Mucosa of descending colon (tissue), 3 donors: ENCODE measurements at regions not wholly inside any gene's neighbourhood (a gene's known extent, or its start where the extent isn't known, plus 50 kb on each side); places are given as distances from the start of the nearest gene placed in this dataset.

Experiments
- ATAC-seq: fragments of 200-7000 bp; cut with Tn5 transposase; one replicate; pipeline ENCODE4 v1.9.1; 2020; ENCODE audit warnings: mild to moderate bottlenecking, moderate library complexity
- DNase-seq, 3 donors: peaks; one replicate each; pipeline ENCODE4 v3.0.0-alpha.2; 2020
- H3K36me3 ChIP-seq: fragments of 200-600 bp; one replicate; pipeline ENCODE4 v1.8.0; 2021; ENCODE audit warnings: low read depth, mild to moderate bottlenecking
- H3K4me1 ChIP-seq: fragments of 200-600 bp; one replicate; pipeline ENCODE4 v1.8.0; 2021; ENCODE audit warnings: low read depth, mild to moderate bottlenecking
- H3K4me3 ChIP-seq: fragments of 200-600 bp; one replicate; pipeline ENCODE4 v1.8.0; 2021; ENCODE audit warnings: mild to moderate bottlenecking
- H3K9me3 ChIP-seq: fragments of 200-600 bp; one replicate; pipeline ENCODE4 v1.8.0; 2021; ENCODE audit warnings: mild to moderate bottlenecking
- CTCF ChIP-seq: fragments of 200-600 bp; IDR thresholded peaks from one replicate; pipeline ENCODE4 v1.8.0; 2022; ENCODE audit warnings: antibody characterized with exemption, mild to moderate bottlenecking
- intact Hi-C, 2 donors: fragments of 100-400 bp; cut with DNase I in 1 of 2; cut with micrococcal nuclease in 1 of 2; formaldehyde crosslinking; loops; one replicate each; pipeline versions ENCODE4 v1.11.0 to v1.11.1; 2022; cut with DNase I, micrococcal nuclease
- donor health status: DM: no; HTN: no; CAD: no; lungs with moderate emphysema.
- donor health status: DM: no; HTN: no; CAD: no.
- donor health status: DM: no; HTN: yes; CAD: no.

DNA sequence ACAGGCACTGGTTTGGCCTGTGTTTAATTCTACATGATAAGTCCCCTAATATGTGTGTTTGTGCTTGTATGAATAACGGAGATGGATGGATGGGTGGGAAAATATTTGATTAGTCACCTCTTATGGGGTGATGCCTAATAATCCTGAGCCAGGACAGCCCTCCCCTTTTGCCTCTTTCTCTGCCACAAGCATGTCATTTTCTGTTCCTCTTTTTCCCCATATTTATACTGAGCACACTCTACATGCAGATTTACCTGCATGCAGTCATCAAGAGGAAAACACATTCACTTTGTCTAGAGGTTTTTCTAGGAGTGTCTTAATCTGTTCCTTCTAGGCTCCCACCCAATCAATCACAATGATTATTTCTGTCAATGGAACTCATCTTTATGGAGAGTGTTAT, 111.6 kb upstream of the TBX20 start:
- no peaks in the 10 kb centered on the region for H3K4me1 ChIP-seq
- ATAC-seq (no peak), DNase-seq (no peak)
- intact Hi-C loops = no loop called here
- no peak overlapping the region for H3K4me3 ChIP-seq
- no peaks in the 10 kb centered on the region for H3K36me3 ChIP-seq
- no peaks in the 10 kb centered on the region for H3K9me3 ChIP-seq
- no peak for TF ChIP-seq CTCF

- Histone ChIP-seq H3K9me3 (no peaks in the 10 kb centered on the region), H3K4me1 (no peaks in the 10 kb centered on the region), H3K4me3 (no peak overlapping the region), H3K36me3 (no peaks in the 10 kb centered on the region)
- no peak for TF ChIP-seq CTCF
- intact Hi-C loops = no loop called here
- ATAC-seq = no peak
- no peak for DNase-seq
These were observed 108.4 kb upstream of the TBX20 start for GRCh38 chr7:35362341-35362740.

- no peak for TF ChIP-seq CTCF
- no peak overlapping the region for H3K4me3 ChIP-seq
- ATAC-seq (no peak), DNase-seq (no peak)
- intact Hi-C loops = no loop called here
- H3K4me1 ChIP-seq = no peaks in the 10 kb centered on the region
- no peaks in the 10 kb centered on the region for H3K36me3 ChIP-seq
- no peaks in the 10 kb centered on the region for H3K9me3 ChIP-seq
These were observed 105.5 kb upstream of the TBX20 start for GRCh38 chr7:35359423-35359822.

GRCh38 chr7:35356495-35356894, 102.6 kb upstream of the TBX20 start:
- intact Hi-C loops = no loop called here
- H3K36me3 ChIP-seq = no peaks in the 10 kb centered on the region
- DNase-seq = no peak
- no peak for TF ChIP-seq CTCF
- no peaks in the 10 kb centered on the region for H3K4me1 ChIP-seq
- no peak overlapping the region for H3K4me3 ChIP-seq
- ATAC-seq = no peak
- no peaks in the 10 kb centered on the region for H3K9me3 ChIP-seq

- TF ChIP-seq CTCF = no peak
- Histone ChIP-seq H3K4me1 (no peaks in the 10 kb centered on the region), H3K36me3 (no peaks in the 10 kb centered on the region), H3K4me3 (no peak overlapping the region), H3K9me3 (no peaks in the 10 kb centered on the region)
- DNase-seq (no peak), ATAC-seq (no peak)
- intact Hi-C loops = no loop called here
These were observed 102.0 kb upstream of the TBX20 start for GRCh38 chr7:35355911-35356310.

DNA sequence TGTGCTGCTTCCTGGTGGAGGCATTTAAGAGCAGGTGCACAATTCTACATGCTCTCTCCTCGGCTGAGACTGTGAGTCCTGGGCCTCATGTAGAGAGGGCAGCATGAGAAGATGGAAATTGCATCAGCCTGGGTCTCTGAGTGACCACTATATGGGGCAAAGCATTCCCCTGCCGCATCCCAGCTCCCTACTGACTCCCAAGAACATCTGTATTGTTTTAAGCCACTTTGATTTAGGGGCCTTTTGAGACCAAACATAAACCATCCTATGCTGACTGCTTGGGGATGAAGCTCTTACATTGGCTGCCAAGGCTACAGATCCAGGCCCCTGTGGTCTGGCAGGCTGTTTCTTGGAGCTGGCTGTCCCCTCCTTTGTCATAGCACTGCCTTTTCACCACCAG, 101.3 kb upstream of the TBX20 start:
- no peaks in the 10 kb centered on the region for H3K9me3 ChIP-seq
- intact Hi-C loops = no loop called here
- no peak for TF ChIP-seq CTCF
- DNase-seq (no peak), ATAC-seq (no peak)
- H3K4me3 ChIP-seq = no peak overlapping the region
- no peaks in the 10 kb centered on the region for H3K36me3 ChIP-seq
- H3K4me1 ChIP-seq = no peaks in the 10 kb centered on the region
